Left kidney (tissue), 1 donor: ENCODE measurements at regions not wholly inside any gene's neighbourhood (a gene's known extent, or its start where the extent isn't known, plus 50 kb on each side); places are given as distances from the start of the nearest gene placed in this dataset.
A peak's percentile ranks its signal among the peaks of the same experiment; 100 is the strongest.
"Not testable (repeated sequence)": the region's sequence is repeated elsewhere in the genome, so short reads cannot be mapped to it uniquely, and the experiment has no call there.

ENCODE experiments used
- DNase-seq: peaks from one replicate; pipeline ENCODE4 v3.0.0-alpha.2; 2013

DNA sequence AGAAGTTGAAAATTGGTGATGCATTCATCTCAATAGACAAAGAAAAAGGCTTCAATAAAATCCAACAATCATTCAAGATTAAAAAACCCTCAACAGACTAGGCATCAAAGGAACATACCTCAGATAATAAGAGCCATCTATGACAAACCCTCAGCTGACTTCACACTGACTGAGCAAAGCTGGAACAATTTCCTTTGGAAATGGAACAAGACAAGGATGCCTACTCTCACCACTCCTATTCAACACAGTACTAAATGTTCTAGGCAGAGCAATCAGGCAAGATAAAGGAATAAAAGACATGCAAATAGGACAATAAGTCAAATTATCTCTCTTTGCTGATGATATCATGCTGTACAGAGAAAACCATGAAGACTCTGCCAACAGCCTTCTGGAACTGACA lies 1188.1 kb downstream of the DTWD2 start:
- no peak for DNase-seq

DNA sequence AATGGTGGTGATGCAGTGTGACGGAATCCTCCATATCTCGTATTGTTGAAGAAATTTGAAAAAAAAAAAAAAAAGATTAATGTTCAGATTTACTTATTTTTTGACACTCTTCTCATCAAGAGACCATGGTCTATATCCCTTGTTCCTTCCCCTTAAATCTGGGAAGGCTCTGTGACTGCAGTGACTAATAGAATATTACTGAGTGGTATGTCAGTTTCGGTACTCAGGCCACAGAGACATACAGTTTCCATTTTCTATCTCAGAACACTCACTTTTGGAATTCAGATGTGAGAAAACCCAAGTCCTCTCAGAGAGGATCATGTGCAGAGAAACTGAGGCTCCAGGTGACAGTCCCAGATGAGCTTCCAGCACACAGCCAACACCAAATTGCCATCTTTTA lies 1193.5 kb downstream of the DTWD2 start:
- no peak for DNase-seq

DNA sequence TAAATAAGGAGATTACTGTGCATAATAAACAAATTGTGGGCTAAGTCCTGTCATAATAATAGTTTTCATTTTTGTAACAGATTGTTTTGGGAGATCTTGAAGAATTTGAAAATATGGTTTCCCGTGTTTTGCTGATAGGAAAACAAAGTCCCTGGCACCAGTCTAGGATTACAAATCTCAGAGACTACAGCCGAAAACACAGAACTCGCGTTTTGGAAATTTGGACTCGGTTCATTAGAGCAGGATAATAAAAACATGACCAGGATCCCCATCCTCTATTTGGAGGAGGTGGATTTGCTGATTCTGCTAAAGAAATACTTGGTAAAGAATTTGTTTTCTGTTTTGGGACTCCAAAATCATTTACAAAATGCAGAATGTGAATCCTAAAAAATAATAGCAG lies 1194.4 kb downstream of the DTWD2 start:
- DNase-seq: no peak

DNA sequence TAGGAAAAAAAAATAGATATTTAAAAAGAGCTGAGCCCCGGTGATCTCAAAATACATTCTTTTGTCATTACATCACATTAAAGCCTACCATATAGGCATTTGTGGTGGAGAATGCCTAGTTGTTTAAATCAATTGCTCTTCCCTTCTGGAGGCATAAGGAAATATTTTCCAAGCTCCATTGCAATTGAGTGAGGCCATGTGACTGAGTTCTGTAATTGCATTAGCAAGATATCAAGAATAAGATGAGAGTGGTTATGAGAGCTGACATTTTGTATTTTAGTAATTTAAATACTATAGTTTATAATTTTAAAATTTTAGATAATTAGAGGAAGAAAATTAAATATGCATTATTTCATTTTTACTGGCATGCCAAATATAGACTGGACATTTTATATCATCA lies 1195.9 kb downstream of the DTWD2 start:
- no peak for DNase-seq

DNA sequence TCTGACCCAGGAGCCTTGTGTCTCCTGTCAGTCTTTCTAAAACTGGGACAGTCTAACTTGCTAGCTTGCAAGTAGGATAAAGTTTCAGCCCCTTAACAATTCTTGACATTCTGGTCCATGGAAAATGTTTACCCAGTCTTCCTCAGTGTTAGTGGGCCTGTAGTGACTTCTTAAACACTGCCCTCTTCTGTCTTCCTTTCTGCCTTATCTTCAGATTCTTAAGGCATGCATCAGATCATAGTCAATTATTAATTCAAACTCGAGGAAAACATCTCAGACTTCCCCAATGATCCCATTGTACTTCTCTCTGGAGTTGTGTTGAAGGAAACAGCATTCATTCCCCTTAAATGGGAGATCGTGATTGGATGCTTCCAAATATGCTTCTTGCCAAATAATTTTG lies 1199.8 kb downstream of the DTWD2 start:
- DNase-seq: no peak

DNA sequence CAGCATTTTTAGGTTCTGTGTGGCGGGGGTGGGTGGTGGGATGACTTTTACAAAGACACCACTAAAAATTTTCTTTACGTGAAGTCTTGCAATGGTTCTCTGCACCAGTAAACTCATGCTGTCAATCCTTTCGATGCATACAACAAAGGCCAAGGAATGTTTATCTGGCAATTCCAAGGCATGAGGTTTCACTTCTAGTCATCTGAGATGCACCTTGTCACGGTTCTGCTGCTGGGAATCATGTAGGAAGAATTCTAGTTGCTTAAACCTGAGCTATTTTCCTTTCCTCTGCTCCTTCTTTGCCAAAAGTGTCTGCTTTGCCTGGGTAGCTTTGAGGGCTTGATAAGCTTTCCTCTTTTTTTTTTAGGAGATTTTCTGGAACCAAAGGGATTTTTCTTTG lies 1204.5 kb upstream of the SEMA6A start:
- peak; percentile 21 for DNase-seq

DNA sequence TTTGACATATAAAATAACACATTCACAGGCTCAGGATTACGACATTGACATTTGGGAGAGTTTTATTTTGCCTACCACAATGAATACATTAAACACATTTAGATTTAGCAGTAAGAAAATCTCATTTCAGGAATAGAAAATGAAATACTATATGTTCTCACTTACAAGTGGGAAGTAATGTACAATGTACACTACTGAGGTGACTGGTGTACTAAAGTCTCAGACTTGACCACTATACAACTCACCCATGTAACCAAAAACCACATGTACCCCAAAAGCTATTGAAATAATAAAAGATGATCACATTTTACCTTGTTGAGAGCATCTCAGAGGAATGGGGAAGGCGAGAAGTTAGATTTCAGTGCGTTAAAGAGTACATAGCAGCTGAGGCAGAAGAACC lies 1202.4 kb upstream of the SEMA6A start:
- DNase-seq: no peak

DNA sequence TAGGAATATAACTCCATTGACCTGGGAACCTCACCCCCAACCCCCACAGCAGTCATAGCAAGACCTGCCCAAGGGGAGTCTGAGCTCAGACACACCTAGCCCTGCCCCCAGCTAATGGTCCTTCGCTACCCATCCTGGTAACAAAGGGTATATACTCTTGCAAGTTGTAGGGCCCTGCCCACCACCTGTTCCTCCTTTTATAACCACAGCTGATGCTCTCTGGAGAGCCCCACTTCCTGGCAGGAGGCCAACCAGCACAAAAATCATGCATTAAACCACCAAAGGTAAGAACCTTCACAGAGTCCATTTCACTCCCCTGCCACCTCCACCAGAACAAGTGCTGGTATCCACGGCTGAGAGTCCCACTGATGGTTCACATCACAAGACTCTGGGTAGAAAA lies 1195.3 kb upstream of the SEMA6A start:
- DNase-seq: no peak

DNA sequence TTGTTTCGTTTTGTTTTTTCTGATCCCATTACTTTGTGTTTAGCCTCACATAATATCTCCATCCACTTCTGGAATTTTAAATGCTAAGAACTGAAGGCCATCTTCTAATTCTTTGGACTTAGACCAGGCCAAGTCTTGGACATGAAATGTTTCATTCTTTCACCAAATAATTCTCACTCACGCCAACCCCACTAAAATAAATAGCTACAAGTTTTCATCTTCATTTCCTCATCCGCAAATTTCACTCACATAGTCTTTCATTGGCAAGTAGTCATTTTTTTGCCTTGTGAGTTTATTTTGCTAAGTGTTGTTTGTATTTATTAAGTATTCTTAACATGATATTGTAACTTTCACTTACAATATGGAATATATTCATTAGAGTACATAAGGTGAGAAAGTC lies 1188.6 kb upstream of the SEMA6A start:
- no peak for DNase-seq

DNA sequence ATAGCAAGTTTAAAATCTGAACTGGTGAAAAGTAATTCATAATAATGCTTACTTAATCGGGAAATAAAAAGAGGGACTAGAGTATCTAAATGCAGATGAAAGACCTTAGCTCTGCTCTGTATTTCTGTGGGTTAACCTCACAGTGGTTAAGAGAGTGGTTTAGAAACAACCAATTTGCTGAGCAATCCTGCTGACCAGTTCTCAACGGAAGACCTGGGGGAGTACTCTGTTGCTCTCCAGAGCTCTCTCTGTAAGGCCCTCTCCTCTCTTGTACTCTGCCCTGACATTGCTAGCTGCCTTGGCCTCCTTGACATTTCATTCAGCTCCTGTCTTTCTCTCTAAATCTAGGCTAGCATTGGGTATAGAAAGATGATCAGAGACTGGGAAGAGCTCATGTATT lies 1186.6 kb upstream of the SEMA6A start:
- no peak for DNase-seq

DNA sequence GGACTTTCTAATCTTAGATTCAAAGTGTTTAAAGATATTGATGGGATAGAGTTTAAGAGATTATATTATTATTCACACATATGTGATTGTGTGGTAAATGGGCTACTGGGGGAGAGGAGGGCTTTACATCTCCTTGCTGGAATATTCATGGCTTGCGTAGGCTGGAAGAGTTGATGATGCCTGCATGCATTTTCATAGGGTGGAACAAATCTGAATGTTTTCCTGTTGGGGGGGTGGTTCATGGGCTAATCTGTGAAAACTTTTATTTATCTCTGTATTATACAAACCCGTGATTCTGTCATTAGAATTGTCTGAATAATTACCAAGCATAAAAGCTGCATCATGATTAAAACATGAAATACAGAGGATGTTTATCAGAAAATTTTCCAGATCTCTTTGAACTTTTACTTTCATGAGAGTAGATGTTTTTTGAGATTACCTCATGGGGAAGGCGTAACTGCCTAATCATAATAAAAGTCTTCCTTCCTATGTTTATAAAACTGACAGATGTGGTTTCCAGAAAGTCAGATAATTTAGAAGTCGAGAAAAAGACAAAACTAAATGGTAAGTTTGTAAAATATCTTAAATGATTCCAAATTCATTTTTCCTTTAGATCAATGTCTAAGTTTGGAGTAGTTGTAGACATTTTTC lies 1185.4 kb upstream of the SEMA6A start:
- no peak for DNase-seq

DNA sequence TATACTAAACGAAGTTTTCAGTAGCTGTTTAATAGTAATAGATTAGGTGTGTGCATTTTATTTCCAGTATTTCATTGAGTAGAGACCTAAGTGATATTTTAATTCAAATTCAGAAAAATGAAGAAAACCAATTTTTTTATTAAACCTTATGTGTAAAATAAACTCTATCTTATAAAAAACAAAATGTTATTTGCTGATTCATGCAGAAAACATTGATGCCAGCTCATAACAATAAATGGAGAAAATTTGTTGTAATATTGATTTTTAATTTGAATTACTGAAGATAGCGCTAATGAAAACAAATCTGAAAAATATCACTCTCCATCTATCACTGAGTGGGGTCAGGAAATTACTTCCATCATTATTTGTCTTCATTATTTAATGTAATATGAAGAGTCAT lies 1177.8 kb upstream of the SEMA6A start:
- DNase-seq: no peak

DNA sequence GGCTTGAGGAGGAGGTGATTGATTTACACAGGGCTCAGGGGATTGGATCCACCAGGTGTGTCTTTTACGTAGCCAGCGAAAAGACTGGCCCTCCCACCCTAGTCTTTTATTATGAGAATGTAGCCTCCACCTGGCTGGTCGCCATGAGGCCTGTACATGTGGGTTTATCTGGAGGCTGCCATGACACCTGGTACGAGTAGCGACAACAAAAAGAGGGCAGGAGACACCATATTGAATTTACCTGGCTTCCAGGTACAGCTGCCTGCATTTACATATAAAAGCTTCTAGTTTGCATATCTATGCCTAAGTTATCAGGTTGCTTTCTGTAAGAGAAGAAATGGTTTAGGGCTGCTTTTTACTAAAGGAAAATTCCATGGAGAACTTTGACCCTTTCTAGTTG lies 1173.7 kb upstream of the SEMA6A start:
- no peak for DNase-seq

DNA sequence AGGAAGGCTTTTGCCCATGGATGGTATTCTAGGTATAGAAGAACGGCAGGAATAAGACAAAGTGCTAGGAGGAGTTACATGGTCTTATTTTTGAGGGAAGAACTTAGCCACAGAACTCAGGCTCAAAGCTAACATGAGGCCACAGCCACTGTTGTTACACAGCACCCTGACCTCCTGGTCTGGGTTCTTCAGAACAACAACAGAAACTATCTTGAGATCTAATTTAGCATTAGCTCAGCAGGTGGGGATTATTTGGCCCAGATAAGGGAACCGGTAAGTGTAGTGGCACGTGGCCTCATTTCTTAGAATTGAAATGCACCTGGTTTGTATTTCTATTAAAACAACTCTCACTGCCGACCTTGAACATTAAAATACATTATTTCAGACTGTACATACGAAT lies 1168.7 kb upstream of the SEMA6A start:
- DNase-seq: no peak

DNA sequence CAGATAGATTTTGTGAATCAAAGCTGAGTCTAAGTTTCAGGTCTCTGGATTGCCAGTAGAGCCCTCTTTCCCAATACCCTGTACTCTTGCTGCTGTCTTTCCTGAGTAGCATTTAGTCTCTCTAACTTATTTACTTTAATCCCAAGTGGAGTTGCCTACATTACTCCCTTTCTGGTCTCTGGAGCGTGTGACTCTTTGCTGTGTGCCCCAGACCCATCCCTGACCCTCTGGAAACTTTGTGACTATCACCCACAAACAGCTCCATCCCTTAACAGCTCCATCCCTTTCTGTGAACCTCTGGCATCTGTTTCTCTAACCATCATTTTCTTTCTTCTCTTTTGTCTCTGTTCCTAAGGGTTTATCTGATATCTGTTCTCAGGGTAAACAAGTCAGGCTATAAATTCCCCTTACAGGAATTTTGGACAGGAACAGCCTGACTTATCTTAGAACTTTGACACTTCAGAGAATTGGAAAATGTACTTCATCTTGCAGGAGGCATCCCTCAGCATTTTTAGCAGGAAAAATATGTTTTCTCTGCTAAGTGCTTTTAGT lies 1167.1 kb upstream of the SEMA6A start:
- no peak for DNase-seq

DNA sequence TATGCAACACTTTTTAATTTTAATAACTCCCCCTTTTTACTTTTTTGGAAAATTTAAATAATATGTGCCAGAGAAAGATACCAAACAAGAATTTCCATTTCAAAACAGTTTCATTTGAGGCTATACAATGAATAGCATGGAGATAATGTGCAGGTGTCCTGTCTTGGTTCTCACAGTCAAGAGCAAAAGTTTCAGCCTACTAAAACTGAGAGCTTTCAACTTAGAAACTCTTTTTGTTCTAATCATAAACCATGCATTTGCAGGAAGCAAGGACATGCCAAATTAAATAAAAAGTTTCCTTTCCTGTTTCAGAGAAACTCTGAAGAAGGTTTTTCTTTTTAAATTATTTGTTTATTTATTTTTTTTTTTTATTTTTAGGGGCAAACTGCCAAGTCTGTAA lies 1165.6 kb upstream of the SEMA6A start:
- no peak for DNase-seq

DNA sequence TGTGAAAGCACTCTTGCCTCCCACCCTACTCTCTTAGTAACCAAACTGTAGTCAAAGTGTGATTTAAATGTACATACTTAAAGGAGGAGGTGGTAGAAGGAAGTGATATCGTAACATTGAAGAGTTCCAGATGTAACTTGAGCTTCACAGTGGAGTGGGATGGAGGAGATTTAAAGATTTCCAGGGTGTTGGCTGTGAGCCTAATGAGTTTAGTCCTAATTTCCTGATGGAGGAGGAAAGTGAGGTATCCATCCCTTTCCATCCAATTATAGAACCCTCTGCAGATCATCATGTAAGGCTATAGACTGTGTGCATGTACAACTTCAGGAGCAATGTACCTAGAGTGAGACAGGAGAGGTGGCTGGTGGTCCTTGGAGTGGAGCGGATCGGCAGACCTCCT lies 1163.9 kb upstream of the SEMA6A start:
- no peak for DNase-seq

DNA sequence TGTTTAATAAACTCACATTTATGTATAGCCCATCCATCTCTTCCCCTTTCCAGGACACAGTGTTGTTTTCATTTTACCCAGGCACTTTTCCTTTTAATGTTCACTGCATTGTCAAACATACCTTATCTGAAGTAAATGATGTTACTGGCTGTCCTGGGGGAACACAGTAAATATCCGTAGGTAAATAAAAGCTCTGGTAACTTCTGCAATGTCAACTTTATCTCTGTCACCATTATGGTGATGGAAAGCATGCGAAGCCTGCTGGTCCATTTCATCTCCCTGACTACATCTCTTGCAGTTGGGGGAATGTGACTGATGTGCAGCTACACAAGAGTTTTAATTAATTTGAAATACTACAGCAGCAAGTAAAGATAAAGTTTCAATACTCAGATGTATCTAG lies 1162.1 kb upstream of the SEMA6A start:
- DNase-seq: no peak

DNA sequence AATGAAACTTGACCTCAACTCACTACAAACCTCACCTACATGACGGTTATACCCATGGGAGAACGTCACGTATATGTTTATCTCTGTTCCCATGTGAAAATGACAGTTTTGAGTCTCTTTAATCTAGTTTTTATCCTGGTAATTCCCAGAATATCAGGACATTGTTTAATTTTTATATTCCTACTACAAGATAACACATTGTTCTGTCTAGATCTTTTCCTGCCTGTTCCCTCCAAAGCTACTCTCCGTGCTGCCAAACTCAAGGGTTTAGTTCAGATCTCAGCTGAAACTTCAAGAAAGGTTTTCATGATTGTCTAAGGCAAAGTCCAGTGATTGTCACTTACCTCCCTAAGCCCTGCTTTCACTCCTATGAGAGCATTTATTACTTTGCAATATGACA lies 1159.4 kb upstream of the SEMA6A start:
- no peak for DNase-seq

DNA sequence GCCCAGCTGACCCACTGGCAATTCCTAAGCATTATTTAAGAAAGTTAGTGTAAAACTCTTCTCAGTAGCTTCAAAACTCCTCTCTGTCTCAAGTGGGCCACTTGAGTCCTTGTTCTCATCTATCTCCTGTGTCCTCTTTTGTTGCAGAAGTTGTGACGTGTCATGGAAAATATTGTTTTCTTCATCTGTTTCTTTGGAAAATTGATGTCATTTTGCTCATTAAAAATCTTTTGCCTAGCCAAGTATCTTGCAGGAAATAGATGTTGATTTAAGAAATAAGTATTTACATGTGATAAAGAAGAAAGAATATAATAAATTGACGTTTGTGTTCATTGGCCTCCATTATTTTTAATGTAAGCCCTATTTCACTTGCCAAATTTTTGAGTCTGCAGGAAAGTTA lies 1158.4 kb upstream of the SEMA6A start:
- no peak for DNase-seq

DNA sequence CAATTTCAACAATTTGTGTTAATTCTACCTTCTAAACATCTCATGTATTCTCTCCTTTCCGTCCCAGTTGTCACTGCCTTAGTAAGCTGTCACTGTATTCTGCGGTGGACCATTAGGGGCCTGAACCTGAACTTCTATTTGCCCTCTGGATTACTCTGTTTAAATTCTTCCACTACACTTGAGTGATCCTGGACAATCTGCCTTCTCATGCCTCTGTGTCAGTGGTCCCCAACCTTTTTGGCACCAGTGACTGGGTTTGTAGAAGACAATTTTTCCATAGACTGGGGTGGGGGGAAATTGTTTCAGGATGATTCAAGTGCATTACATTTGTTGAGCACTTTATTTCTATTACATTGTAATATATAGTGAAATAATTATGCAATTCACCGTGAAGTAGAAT lies 1157.6 kb upstream of the SEMA6A start:
- DNase-seq: no peak

DNA sequence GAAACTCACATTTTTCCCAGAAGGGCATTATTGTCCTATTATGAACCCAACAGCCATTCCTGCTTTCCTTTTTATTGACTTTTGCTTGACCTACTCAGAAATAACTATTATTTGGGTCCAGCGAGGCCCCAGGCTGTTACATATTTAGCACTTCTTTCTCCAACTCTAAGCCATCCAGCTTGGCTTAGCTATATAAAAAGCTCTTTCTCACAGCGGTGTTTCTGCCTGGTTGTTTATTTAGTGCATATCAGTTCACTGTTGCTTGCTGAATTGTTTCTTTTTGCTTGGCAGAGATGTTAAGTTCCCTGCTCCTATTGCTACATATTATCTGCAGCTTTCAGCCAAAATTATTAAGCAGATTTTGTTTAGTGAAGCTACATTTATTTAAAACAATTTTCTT lies 1156.8 kb upstream of the SEMA6A start:
- DNase-seq: no peak

DNA sequence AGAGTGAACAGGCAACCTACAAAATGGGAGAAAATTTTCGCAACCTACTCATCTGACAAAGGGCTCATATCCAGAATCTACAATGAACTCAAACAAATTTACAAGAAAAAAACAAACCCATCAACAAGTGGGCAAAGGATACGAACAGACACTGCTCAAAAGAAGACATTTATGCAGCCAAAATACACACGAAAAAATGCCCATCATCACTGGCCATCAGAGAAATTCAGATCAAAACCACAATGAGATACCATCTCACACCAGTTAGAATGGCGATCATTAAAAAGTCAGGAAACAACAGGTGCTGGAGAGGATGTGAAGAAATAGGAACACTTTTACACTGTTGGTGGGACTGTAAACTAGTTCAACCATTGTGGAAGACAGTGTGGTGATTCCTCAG lies 1146.2 kb upstream of the SEMA6A start:
- not testable (repeated sequence) for DNase-seq

DNA sequence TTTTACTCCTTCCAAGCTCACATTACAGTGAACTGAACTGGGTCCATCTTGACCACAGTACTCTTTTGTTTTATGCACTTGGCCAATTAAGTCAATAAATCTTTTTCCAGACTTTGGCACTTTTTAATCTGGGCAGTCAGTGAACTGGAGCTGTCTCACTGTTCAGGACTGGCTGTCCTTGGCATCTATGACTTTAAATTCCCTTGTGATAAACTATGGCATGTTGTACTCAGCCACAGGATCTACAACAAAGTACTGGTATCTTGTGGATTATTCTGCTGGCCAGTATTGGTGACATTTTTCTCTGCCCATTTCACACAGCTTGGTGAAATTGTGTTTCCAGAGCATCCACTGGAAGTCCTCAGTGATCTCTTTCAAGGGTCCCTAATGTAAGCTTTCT lies 1144.8 kb upstream of the SEMA6A start:
- DNase-seq: no peak
